Islet precursor cell (in vitro differentiated cells): ENCODE measurements at regions not wholly inside any gene's neighbourhood (a gene's known extent, or its start where the extent isn't known, plus 50 kb on each side); places are given as distances from the start of the nearest gene placed in this dataset.
A peak's percentile ranks its signal among the peaks of the same experiment; 100 is the strongest.

Experiments
- DNase-seq: peaks from one replicate; pipeline ENCODE4 v3.0.0-alpha.2; 2018

DNA sequence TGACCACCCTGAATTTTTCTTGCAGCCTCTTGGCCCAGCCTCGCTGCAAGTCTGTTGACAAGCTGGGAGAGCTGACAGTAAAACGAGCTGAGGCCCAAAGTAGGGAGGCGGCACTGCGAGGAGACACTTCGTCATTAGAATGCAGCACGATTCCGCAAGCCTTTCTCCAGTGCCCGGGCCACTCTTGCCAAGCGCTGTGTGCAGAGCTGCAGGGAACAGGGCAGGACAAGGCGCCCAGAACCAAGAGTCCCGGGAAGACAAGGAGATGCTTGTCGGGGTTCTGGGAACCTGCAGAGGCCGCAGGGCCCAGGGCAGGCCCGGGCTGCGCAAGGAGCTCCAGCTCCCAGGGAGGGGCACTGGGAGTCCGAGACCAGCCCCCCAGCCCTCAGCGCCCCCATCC is 187.1 kb downstream of the BCOR start:
- no peak for DNase-seq

DNA sequence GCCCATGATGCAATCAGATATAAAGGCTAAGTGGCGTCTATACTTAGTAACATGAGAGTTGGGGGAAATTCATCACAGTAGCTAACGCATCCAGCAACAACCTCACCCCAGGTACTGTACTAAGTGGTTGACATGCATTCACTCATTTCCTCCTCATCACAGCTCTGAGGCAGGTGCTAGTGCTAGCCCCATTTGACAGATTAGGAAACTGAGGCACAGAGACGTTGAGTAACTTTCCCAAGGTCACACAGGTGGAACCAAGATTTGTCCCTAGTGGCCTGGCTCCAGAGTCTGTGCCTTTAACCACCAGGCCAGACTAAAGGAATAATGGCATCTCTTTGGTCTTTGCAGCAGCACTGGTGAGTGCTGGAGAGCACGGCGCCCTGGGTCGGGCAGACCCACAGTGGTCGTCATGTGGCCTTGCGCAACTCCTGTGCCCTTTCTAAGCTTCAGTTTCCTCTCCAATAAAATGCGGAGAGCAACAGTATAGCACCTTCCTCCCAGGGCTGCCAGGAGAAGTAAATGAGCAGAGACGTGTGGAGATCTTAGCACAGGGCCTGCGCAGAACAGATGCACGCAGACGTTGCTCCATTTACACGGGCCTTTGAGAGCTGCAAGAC is 186.4 kb downstream of the BCOR start:
- no peak for DNase-seq

DNA sequence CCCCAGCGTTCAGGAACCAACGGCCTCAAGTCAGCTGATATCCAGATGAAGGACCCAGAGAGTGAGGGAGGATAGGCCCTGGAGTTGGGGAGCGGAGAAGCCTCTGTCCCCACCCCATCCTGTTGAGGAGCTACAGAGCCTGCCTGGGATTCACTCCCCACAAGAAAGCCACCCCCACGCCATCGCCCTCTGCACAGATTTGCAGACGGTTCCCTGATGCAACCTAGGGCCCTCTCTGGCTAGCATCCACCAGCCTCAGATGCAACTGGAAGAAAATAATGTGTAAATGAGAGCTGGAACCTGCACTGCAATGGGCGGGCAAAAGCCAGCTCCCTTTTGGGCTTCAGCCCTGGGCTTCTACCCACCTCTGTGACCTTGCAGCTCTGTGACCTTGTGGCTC is 185.6 kb downstream of the BCOR start:
- DNase-seq, result no peak

DNA sequence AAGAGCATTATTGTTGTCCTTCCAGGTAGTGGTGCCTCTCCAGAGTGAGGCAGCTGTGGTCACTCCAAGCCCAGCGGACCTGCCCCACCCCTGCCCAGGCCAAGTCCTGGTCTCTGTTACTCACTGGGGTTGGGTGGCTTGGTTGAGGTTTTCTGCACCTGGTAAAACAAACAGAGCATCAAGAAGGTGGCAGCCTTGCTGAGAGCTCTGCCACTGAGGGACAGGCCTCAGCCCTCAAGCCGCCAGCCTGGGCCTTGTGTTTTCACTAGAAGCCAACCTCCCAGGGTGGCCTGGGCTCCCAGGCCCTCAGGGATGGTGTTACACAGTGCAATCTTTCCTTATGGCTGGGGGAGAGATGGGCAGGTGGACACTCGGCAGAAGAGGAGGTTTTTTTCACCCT is 182.7 kb downstream of the BCOR start:
- no peak for DNase-seq

DNA sequence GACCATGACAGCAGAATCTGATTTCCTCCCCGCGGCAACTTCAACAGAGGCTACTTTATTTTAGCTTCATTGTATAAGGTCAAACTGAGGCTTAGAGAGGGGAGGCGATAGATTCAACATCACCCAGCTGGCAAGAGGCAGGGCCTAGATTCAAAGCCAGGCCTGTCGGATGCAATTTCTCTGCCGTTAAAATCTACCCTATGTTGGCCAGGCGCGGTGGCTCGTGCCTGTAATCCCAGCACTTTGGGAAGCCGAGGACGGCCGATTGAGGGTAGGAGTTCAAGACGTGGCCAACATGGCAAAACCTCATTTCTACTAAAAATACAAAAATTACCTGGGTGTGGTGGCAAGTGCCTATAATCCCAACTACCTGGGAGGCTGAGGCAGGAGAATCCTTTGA is 182.2 kb downstream of the BCOR start:
- no peak for DNase-seq

GRCh38 chrX:39921838-39922237 is 175.9 kb downstream of the BCOR start:
- no peak for DNase-seq

DNA sequence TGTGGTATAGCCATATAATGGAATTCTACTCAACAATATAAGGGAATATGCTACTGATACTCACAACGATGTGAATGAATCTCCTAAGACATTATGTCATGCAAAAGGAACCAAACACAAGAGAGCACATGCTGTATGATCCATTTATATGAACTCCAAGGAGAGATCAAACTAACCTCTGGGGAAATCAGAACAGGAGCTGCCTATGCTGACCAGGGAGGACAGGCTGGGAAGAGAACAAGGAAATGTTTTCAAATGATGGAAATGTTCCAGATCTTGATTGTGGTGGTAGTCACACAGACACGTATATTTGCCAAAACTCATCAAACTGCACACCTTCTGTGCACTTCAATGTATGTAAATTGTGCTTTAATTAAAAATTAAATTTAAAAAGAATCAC is 175.3 kb downstream of the BCOR start:
- DNase-seq, result no peak

DNA sequence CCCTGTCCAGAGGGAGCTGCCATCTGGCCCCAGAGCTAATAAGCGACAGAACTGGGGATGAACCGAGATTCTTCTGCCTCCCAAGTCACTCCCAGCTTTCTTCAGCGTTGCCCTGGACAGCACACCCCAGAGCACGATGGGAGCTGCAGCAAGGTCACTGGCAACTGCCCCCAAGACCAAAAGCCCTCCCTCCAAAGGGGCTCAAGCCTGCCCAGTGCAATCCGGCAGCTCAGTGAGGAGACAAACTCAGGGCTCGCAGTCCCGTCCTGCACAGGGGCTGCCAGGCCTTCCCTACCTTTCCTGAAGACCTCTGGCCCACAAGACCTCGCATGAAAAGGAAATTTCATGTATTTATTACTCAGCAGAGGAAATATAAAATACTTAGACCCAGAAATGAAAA is 174.8 kb downstream of the BCOR start:
- DNase-seq, result no peak

- no peak for DNase-seq
These were observed 170.4 kb downstream of the BCOR start for GRCh38 chrX:39927380-39927779.

DNA sequence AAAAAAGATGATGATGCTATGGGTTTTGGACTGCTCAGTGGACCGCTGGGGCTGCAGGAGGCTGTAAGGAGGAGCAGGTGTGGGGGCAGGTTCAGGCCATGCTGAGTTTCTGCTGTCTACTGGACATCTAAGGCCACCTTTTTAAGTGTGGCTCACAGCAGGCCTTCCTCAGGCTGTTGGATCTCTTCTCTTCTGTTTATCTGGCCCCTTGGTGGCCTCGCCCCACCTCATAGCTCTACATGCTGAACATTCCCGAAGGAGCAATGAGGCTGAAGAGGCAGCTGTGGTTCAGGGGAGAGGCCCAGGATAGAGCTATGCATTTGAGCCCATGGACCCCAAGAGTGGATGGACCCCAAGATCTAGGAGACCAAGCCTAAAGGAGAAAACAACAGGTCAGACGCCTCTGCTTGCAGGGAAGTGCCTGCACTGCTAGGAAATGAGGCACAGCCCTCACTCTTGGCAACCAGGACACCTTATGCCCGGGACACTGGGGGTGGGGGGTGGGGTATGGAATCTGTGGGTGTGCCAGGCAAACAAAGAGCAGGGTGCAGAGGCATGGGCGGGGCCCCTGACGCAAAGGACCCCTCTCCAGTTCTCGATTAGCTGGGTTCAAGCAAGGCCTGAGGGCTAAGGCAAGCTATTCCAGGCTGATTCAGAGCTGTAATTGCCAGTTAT is 168.9 kb downstream of the BCOR start:
- no peak for DNase-seq

DNA sequence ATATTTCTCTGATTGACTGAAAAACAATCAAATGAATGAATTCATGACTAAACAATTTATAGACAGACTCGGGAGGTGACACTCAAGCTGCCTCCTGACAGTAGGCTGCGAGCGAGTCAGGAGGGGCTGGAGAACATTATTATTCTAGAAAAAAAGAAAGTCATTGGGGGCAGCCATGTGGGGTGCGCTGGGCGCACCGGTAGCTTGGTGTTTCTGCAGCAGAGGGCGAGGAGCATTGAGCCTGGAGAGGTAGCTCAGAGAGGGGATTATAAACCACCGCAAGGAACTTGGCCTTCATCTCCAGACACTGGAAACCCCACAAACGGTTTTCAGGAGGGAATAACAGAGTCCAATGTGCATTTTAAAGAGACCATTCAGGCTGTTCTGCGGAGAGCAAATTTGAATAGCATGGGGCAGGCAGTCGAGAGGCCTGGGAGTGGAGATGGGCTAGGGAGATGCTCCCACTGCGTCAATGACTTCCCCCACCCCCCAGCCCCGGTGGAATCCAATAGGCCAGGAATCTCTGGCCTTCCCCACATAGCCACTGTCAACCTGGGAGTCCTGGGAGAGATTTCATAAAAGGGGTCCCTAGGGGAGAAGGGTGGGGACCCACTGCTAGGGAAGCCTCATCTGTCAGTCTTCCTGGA is 168.3 kb downstream of the BCOR start:
- no peak for DNase-seq

- DNase-seq, result no peak
These were observed 166.8 kb downstream of the BCOR start for GRCh38 chrX:39930786-39931528.

DNA sequence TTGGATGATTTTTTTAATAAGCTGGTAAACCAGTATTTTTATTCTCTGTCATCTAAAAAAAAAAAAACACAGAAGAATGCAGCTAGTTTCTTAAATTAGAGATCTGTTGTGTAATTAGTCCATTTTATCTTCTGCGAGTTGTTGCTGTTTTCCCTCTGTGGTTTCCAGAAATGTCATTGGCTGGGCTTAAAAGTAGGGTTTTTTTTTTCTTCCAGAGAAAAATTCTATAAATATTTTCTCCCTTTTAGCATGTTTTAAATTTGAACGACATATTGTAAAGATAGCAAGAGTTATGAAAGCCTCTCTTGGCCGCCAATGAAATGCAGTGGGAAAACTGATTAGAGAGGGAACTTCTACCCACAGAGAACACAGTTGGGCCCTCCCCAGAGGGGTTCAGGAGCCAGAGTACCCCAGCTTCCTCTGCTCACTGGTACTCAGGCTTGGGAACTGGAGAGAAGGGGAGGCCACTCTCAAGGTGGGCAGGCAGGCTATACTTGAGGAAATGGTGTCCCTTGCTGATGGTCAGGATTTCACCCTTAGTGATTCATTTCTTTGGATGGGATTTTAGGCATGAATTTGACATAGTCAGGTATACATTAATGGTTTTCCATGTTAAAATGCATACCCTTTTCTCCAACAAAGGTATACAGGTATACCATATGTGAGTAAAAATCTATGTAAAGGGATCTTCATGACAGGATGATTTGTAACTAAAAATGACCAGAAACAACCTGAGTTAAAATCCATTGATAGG is 166.1 kb downstream of the BCOR start:
- no peak for DNase-seq

- peak; percentile 80 for DNase-seq
These were observed 162.2 kb downstream of the BCOR start for GRCh38 chrX:39935411-39936064.

DNA sequence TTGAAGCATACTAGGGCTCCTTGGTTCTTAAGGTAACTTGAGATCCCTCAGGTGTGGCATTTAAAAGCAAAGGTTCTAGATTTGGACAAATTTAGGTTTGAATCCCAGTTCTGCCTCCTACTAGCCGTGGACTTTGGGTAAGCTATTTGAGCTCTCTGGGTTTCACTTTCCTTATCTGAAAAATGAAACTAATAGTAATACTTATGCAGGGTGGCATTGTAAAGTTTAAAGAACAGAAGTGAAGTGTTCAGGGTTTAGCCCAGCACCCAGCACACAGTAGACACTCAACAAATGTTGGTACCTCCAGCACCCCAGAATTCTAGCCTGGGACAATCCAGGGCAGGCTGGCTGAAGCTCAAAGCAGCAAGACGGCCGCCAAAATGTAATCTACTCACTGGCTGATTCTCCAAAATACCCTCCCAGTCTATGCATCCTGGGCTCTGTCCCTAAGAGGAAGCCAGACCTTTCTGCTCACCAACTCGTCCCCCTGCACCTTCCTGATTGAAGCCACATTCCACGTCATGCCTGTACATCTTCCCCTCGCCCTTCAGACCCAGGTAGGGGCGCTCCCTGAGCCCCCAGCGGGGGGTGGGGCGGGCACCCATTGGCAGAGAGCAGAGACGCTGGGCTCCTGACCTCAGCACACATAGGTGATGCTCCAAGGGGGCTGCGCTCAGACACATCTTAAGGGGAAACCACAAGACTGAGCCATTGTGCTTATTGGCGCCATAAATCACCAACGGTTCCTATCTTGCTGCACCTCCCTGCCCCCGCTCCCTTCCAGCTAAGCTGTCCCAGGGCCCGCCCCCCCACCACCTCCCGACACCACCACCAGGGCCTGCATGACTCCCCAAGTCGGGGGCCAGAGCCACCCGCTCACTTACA is 160.6 kb downstream of the BCOR start:
- no peak for DNase-seq

DNA sequence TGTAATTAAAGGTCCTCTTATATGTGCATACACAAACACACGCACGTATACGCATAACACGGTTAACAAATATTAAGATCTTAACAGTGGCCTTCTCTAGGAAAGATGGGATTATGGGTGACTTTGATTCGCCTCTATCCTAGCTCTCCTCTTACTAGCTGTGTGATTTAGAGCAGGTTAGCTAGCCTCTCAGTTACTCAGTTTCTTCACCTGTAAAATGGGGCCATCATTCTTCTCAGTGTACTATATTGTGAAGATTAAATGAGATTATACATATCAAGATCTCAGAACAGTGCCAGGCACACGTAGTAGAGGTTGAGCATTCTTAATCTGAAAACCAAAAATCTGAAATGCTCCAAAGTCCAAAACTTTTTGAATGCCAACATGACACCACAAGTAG is 159.3 kb downstream of the BCOR start:
- DNase-seq, result no peak

- DNase-seq, result no peak
These were observed 158.1 kb downstream of the BCOR start for GRCh38 chrX:39939678-39940077.

DNA sequence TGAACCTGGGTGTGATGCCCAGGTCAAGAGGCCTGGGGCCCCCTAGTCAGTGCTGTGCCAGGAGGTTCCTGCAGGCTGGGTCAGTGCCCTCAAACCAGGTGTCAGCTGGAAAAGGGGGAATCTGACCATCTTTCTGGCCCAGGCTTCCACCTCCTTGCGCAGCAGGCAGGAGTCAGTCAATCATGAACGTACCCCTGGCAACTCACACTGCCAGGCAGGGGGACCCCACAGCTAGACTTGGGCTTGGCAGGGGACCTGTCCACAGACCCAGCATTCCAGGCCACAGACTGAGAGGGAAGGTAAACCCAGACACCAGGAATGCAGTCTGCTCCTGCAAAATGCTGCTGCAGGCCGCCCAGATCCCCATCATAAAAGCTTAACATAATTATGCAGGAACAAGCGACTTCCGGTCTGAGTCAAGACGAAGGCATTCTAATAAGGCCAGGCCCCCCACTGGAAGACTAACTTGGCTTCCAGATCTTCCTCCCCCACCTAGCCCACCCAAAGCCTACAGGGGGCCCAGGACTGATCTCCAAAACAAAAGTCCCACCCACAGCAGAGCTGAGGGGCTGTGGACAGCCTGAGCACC is 156.3 kb downstream of the BCOR start:
- peak; percentile 96 for DNase-seq

GRCh38 chrX:39944416-39944815 is 153.3 kb downstream of the BCOR start:
- no peak for DNase-seq

- no peak for DNase-seq
These were observed 152.0 kb downstream of the BCOR start for GRCh38 chrX:39945709-39946108.

DNA sequence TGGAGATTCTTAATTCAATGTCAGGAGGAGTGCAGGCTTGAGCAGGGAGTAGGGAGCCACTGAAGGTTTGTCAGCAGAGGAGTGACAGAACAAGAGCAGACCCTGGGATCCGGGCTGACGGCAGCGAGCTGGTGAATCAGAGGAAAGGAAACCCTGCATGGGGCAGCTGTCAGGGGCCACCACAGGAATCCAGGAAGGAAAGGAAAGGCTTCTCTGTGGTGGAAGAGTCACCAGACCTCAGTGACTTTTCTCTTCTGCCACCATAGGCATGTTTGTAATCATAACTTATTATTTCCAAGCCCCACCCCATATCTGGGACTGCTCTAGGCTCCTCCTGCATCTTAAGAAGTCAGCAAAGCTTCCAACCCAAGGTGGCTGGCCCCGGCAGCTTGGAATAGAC is 150.9 kb downstream of the BCOR start:
- DNase-seq, result peak; percentile 75
